Adrenal gland (tissue), 5 donors: ENCODE measurements at regions not wholly inside any gene's neighbourhood (a gene's known extent, or its start where the extent isn't known, plus 50 kb on each side); places are given as distances from the start of the nearest gene placed in this dataset.

Source experiments
- POLR2A ChIP-seq, 2 donors: fragments of 450-650 bp; IDR thresholded peaks; one replicate each; pipeline ENCODE4 v1.6.1; 2017; ENCODE audit warnings: antibody characterized with exemption in 2 of 2, mild to moderate bottlenecking in 2 of 2, moderate library complexity in 1 of 2
- TF ChIP-seq, protein P1 (sequence below), 6 experiments: fragments of 450-650 bp in 4 of 6; fragments of 200-600 bp in 2 of 6; sonication (generic) in 1 of 6; IDR thresholded peaks; 1 replicate in 5 of 6; 2 replicates in 1 of 6; pipeline versions ENCODE4 v1.5.1 to v1.8.0; 2016 to 2021; ENCODE audit warnings: antibody characterized with exemption in 6 of 6, mild to moderate bottlenecking in 2 of 6, moderate library complexity in 1 of 6
- donor health status: DM: no; HTN: no; CAD: no.

DNA sequence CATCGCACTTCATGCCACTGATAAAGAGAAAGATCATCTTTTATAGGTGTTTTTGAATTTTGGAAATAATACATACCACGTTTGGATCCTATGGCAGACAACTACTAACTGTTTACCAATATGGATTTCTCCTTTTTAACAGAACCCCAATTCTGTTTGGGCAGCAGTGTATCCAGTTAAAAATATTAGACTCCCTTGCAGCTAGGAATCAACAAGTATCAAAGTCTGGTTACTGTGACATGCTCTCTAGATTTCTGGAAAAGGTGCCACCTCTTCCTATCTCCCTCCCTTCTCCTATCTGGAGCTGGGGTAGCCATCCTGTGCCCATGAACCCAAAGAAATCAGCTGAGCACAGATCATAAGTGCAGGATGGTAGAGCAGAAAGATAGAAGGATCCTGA lies 54.1 kb upstream of the DTNBP1 start:
- TF ChIP-seq, protein P1, sequence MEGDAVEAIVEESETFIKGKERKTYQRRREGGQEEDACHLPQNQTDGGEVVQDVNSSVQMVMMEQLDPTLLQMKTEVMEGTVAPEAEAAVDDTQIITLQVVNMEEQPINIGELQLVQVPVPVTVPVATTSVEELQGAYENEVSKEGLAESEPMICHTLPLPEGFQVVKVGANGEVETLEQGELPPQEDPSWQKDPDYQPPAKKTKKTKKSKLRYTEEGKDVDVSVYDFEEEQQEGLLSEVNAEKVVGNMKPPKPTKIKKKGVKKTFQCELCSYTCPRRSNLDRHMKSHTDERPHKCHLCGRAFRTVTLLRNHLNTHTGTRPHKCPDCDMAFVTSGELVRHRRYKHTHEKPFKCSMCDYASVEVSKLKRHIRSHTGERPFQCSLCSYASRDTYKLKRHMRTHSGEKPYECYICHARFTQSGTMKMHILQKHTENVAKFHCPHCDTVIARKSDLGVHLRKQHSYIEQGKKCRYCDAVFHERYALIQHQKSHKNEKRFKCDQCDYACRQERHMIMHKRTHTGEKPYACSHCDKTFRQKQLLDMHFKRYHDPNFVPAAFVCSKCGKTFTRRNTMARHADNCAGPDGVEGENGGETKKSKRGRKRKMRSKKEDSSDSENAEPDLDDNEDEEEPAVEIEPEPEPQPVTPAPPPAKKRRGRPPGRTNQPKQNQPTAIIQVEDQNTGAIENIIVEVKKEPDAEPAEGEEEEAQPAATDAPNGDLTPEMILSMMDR (IDR thresholded peaks at IDR 0.05) = no peak
- no peak for TF ChIP-seq POLR2A (IDR thresholded peaks at IDR 0.05)
